OCI-LY3 (cell line): ENCODE measurements at regions not wholly inside any gene's neighbourhood (a gene's known extent, or its start where the extent isn't known, plus 50 kb on each side); places are given as distances from the start of the nearest gene placed in this dataset.

Source experiments
- EZH2phosphoT487 ChIP-seq: fragments of 200-600 bp; shearing (Covaris generic); IDR thresholded peaks from 2 replicates; pipeline ENCODE4 v1.6.1; 2018; ENCODE audit warnings: antibody characterized with exemption, mixed run types, low read depth
- TF ChIP-seq, protein P1 (sequence below): fragments of 200-600, 300-600 bp; sonication (generic); IDR thresholded peaks from 2 replicates; pipeline ENCODE4 v1.5.1; 2014; ENCODE audit warnings: antibody characterized with exemption, low read length, low read depth

DNA sequence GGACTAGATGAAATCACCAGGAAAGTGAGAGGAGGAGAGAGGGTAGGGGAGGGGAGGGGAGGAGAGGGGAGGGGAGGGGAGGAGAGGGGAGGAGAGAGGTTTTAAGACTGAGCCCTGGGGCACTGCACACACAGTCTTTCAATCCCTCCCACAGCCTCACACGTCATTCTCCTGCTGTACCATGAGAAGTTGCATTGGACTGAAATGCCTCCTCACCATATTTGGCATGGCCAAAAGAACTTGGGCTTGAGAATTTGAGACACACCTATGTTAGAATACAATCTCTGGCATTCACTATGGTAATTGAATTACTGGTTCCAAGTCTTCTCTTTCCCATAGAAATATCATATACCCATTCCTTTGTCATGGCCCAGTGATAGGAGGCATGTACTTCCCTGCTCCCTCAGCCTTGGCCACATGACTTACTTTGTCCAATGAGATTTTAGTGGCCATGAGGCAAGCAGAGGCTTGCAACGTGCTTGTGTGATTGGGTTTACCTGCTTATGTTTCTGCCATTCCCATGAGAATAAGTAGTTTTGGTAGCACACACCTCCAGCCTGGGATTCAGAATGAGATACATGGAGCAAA lies 133.3 kb upstream of the SMARCA2 start:
- TF ChIP-seq EZH2phosphoT487, result no peak
- TF ChIP-seq, protein P1, sequence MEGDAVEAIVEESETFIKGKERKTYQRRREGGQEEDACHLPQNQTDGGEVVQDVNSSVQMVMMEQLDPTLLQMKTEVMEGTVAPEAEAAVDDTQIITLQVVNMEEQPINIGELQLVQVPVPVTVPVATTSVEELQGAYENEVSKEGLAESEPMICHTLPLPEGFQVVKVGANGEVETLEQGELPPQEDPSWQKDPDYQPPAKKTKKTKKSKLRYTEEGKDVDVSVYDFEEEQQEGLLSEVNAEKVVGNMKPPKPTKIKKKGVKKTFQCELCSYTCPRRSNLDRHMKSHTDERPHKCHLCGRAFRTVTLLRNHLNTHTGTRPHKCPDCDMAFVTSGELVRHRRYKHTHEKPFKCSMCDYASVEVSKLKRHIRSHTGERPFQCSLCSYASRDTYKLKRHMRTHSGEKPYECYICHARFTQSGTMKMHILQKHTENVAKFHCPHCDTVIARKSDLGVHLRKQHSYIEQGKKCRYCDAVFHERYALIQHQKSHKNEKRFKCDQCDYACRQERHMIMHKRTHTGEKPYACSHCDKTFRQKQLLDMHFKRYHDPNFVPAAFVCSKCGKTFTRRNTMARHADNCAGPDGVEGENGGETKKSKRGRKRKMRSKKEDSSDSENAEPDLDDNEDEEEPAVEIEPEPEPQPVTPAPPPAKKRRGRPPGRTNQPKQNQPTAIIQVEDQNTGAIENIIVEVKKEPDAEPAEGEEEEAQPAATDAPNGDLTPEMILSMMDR, result no peak
